HG02610 (cell line): ENCODE measurements at regions not wholly inside any gene's neighbourhood (a gene's known extent, or its start where the extent isn't known, plus 50 kb on each side); places are given as distances from the start of the nearest gene placed in this dataset.
"Not testable (repeated sequence)": the region's sequence is repeated elsewhere in the genome, so short reads cannot be mapped to it uniquely, and the experiment has no call there.

ENCODE experiments used
- ATAC-seq: cut with Tn5 transposase; IDR thresholded peaks from one replicate; pipeline ENCODE4 v1.9.1; 2021; ENCODE audit warnings: mild to moderate bottlenecking, moderate library complexity; ENCODE audit not compliant: unreplicated experiment

DNA sequence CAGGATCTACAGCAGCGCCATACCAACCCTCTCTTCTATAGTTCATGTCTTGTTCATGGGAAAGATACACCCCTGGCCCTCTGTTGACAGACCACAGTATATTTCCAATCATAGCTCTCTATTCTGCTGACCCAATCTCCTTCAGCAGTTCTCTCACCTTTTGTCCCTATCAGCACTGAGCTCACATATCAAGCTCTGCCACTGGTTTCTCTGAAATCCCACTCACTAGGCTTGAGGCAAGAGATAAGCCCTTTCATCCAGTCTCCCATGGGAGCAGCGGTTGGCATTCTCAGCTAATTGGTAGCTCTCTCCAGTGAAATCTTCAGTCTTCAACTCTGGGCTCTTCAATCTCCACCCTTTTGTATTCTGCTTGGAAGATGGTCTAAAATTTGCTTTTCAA is 313.4 kb downstream of the GJA1 start:
- ATAC-seq, result no peak

DNA sequence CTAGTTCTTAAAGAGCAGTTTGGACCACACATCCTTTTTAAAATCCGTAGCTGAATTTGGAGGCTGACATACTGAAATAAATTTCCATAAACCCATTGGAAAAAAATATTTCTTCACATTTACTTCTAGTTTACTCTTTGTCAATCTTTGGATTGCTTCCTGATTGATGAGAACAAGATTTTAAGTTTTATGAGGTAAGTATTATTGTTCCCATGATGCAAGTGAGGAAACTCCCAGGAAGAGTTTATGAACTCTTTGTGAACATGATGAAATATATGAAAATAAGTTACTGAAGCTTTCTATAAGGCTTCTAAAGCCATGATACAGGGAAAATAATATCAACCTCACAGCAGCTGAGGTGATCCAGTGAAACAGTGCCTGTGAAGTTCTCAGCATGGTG is 320.0 kb downstream of the GJA1 start:
- ATAC-seq, result no peak

DNA sequence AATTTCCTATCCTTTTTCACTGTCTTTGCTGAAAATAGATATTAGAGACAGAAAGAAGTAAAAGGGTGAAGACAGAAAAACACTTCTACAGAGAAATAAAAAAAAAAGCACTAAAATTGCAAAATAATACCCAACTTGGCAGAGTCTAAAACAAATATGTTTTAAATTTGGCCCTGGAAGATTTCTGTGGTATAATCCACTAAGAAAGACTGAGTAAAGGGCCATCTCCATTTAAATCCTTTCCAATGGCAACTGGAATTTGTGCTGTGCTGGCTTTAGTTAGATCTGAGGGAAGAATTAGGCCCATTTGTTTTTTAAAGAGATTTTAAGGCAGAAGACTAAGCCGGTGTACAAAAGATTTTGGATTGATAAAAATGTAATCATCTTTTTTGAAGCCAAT is 321.2 kb downstream of the GJA1 start:
- no peak for ATAC-seq

DNA sequence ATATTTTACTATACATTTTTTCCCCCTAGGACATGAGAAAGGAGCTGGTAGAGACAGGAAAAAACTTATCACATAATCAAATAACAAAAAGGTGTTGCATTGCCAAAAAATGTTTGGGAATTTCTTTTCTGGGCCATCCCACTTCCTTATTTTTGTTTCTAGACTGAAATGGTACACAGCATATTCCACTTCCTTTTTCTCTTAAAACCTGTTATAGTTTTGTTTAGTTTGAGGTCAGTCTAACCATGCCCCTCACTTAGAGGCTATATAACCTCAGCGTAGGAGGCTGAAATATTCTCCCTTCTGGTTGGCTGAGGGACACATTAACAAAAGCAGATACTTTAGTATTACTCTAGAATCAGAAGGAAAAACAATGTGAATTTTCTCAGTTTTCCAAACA is 323.9 kb downstream of the GJA1 start:
- peak; percentile 55 for ATAC-seq

DNA sequence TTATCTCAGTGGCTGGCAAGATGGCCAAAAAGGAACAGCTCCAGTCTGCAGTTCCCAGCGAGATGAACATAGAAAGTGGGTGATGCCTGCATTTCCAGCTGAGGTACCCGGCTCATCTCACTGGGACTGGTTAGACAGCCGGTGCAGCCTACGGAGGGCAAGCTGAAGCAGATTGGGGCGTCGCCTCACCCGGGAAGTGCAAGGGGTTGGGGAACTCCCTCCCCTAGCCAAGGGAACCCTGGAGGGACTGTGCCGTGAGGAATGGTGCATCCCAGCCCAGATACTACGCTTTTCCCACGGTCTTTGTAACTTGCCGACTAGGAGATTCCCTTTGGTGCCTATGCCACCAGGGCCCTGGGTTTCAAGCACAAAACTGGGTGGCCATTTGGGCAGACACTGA is 324.7 kb downstream of the GJA1 start:
- no peak for ATAC-seq

DNA sequence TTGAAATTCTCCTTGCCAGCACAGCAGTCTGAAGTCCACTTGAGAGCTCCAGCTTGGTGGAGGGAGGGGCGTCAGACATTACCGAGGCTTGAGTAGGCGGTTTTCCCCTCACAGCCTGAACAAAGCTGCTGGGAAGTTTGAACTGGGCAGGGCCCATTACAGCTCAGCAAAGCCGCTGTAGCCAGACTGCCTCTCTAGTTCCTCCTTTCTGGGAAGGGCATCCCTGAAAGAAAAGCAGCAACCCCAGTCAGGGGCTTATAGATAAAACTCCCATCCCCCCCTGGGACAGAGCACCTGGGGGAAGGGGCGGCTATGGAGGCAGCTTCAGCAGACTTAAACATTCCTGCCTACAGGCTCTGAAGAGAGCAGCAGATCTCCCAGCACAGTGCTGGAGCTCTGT is 325.3 kb downstream of the GJA1 start:
- ATAC-seq, result no peak

DNA sequence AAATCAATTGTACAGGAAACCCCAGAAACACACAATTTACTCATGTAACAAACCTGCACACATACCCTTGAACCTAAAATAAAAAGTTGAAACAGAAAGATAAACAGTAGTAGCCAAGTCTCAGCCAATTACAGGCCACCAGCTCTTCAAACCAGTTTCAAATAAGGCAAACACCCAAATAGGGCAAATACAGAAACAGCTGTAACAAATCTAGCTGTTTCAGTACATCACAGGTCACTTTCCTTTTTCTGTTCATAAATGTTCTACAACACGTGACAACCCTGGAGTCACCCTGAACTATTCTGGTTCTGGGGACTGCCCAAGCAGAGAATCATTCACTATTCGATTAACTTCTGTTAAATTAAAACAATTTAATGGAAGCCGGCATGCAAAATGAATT is 329.0 kb downstream of the GJA1 start:
- ATAC-seq, result peak; percentile 69

DNA sequence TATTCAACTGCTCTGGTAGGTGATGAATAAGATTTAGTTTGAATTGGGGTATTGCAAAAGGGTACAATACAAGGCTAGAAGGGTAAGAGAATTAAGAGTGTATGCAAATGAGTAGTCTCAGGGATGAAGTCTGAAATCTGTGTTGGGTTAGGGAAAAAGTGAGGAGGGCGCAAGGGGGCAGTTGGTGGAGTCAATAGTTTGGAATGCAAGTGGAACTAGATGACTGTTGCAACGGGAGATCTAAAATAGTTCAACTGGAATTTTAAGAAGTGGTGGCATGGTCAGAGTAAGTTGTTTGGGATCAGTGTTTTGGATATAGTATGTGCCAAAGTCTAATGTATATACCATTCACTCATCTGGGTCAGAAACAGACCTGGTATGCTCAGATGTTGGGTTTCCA is 329.6 kb downstream of the GJA1 start:
- no peak for ATAC-seq

DNA sequence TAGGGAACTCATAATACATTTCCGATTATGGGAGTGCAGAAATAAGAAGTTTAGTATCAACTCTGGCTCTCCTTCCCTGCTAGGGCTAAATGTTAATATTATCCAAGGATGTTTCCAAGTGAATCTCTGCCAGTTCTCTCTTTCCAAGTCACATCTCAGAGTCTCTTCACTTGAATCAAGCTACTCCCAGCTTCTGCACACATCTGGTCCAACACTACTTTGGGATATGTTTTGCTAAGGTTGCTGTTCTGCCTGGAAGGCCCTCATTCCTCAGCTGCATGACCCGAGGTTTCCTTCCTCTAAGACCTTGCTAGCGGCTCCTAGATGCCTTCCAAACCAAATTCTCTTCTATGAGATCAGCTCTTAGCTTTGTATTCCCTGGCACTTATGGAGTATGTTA is 331.8 kb downstream of the GJA1 start:
- ATAC-seq, result no peak

DNA sequence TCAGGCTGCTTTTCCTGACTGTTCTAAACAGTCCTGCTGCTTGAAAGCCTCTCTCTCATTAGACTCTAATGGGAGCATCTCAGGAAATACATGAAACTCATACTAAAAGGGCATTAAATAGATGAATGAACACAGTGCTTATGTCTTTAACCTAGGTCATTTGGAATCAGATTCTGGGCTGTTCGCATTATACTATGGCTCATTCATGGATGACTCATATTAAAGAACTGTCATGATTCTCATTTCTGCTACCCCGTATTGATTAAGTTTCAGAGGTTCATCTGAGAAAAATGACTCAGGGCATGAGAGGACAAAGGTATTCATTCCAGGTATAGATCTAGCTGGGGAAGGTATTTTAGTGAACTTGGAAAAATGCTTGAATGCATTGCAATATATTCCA is 335.5 kb downstream of the GJA1 start:
- peak; percentile 59 for ATAC-seq

DNA sequence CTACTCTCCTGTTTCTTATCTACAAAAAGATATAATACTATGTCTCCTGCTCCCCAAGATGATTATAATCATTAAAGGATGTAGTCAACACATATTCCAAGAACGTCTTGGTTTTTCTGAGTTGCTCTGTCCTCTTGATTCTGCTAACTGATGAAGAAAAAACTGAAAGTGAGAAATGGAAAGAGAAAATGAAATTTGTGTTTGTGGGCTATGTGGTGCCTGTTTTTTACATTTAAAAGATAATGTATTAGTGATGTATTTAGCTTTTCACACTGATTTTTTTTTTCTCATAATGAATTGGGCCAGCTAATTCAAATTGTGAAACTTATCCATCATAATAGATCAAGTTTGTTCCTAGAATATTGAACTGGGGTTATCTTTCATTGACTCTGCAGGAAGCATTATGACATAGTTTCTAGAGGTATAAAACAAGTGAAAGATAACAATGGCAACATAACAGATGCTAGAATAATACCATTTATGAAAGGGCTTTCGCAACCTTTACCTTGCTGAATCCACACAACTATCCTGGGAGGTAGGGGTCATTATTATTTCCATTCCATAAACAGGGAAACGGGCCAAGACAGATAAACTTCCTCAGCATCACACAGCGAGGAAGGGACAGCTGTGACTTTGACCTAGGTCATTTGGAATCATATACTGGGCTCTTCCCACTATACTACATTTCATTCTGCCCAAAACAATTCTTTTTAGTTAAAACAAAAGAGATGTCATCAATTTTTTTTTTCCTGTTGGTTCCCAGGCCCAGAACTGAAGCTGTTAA is 336.7 kb downstream of the GJA1 start:
- ATAC-seq, result peak; percentile 75

DNA sequence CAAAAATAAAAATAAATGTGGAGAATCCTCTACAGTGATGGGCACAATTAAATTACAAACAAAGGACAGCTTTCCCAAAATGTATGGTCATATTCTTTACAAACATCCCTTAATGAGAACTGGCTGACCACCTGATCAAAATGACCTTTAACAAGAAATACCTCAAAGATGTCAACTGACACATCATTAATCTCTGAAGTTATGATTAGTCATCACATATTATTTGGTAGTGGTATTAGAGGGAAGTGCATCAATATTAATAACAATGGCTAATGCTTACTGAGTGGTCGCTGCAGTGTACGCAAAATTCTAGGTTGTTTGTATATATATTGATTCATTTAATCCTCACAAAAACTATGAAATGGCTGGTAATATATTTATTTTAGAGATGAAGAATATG is 340.6 kb downstream of the GJA1 start:
- no peak for ATAC-seq

DNA sequence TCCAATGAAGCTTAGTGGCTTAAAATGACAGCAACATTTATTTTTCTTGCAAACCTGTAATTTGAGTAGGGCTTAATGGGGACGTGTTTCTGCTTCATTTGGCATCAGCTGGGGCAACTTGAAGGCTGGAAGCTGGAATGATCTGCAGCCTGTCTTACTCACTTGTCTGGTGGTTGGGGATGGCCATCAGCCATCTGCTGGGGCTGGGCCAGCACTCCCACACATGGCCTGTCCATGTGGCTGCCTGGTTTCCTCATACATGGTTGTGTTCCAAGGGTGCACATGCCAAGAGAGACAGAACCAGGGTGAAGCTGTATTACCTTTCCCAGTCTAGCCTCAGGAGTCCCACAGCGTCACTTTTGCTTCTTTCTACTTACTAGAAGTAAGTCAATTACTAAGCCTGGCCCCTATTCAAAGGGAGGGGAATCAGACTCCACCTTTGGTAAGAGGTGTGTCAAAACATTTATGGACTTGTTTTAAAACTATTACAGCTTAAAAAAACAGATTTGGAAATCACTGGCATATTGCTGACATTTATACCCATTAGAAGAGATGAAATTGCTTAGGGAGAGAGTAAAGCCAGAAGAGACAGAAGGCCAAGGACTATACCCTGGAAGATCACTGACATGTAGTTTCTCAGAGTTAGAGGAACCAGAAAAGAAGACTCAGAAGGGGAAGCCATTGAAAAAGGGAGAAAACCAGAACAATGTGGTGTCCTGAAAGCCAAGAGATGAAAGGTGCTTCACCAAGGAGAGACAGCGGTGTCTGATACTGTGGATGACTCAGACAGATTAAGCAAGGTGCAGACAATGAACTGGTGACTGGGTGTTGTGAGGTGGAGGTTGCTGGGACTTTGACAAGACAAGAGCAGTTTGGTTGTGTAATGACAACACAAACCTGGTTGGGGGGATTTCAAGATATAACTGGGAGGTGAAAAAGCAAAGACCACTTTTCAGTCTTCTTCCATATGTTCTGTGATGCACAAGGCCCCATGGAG is 345.2 kb downstream of the GJA1 start:
- ATAC-seq, result no peak

DNA sequence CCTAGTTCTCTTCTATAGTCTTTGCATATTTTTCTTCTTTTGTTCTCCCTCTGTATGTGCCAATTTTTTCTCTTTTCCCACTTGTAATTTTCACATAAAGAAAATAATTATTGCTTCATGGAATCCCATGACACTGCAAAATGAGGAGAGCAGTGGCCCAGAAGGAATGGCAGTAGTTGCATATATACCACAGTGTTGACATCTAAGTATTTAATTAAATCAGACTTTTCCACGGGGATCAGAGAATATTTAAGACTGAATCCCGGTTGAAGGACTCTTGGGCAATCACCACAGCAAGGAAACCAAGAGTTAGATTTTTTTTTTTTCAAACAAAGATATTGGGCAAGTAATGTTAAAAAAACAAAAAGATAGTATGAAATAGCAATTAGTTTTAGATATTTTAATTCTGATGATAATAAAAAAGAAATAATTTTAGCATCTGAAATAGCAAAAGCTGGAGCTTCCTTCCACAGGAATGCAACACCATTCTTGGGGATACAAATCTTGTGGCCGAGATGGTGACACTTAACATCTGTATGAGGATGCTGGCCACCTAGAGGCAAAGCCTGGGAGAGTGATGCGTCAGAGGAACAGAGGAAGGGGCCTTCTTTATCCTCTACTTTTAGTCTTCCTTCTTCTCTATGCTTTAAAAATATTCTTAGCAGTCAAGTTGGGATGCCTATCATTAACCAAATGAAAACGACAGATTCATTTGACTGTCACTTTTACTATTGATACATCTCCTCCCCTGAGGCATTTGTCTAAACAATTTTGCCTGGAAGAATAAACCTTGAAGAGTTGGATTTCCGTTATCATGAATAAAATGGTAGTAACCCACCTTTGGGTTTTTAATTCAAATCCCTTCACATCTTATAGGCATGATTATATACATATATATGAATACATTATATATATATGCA is 356.2 kb downstream of the GJA1 start:
- ATAC-seq, result no peak

DNA sequence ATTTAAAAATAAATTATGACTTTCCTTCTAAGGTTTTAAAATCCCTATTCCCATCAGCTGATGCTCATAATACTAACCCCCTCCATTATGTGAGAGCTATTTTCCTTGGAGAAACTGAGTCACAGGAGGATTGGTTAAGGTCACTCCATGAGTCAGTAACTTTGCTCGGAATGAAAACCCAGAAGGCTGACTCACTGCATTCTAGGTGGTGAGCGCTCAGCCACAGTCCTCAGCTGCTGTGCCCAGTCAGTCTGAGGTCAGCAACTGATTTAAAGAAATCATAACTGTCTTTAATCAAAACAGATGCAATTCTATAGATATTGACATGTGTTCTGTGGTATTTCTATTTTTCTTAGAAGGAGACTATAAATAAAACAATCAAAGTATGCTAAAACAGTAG is 359.2 kb downstream of the GJA1 start:
- no peak for ATAC-seq

DNA sequence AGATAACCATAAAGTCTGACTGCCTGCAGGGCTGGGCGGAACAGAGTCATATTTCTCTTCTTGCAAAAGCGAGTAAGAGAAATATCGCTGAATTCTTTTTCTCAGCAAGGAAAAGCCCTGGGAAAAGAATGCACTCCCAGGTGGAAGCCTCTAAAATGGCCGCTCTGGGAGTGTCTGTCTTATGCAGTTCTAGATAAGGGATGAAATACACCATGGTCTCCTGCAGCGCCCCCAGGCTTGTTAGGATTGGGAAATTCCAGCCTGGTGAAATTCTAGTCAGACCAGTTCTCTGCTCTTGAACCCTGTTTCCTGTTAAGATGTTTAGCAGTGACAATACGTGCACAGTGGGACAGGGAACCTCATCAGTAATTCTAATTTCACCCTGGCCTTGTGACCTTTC is 362.2 kb downstream of the GJA1 start:
- ATAC-seq, result not testable (repeated sequence)

DNA sequence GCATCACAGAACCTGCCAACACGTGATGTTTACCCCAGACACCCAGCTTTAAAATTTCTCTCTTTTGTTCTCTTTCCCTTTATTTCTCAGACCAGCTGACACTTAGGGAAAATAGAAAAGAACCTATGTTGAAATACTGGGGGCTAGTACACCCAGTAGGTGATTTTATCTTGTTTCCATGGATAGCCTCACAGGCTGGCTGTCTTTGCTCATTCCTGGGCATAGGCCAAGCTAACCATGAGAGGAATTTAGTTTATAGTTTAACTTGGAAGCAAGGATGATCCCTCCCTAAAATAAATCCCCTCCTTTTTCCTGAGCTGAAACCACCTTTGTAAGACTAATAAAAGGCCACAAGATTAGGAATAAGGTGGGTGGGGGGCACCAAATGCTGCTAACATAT is 362.7 kb downstream of the GJA1 start:
- ATAC-seq, result not testable (repeated sequence)

DNA sequence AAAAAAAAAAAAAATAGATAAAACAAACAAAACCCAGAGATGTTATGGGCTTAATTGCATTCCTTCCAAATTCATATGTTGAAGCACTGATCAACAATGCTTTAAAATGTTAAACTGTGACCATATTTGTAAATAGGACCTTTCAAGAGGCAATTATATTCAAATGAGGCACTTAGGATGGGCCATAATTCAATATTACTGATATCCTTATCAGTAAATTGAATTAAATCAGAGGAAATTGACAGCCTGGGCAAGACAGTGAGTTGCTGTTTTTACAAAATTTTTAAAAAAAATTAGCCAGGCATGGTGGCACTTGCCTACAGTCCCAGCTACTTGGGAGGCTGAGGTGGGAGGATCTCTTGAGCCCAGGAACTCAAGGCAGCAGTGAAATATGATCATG is 364.1 kb downstream of the GJA1 start:
- no peak for ATAC-seq

DNA sequence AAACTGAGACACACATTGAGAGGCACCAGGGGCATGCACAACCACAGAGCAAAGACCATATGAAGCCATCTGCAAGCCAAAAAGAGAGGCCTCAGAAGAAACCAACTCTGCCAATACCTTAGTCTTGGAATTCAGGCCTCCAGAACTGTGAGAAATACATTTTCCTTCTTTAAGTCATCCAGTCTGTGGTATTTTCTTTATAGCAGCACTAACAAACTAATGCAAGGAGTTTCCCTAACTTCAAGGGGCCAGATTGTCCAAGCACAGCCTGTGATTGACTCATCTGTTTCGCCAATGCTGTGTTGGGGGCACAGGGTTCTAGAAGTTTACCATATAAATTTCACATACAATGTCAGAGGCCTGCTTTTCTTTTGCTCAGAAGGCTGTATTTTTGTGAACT is 364.6 kb downstream of the GJA1 start:
- ATAC-seq, result no peak

DNA sequence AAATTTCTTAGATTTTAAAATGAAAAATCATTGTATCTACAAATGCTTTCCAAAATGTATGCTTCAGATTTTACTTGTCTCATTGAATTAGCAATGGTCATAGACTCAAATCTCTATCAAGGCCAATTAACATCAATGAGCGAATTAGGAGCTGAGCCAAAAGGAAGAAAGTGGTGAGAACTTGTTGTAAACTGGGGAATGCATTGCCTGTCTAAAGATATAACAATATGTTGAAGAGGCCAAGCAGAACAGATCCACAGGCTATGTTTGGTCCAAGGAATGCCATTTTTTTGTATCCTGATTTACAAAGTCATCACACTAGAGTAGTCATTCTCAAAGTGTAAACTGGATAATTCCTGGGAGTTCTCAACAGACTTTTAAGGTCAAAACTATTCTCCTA is 370.7 kb downstream of the GJA1 start:
- no peak for ATAC-seq

DNA sequence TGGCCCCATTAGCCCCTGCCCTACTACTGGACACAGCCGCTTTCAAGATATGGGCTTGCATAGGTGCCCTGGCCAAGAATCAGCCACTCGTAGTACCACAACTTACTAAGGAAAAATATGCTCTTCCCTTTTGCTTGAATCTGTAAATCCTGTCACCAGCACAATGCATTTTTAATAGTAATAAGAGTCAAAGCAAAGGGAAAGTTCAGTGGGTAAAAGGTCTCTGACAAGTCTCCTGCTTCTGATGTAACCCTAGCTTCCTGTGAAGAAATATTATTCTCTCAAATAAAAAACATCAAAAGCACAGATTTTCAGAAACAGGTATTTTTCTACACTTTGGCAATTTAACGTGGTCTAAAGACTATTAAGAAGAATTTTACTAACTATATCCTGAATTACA is 373.8 kb downstream of the GJA1 start:
- no peak for ATAC-seq
